ENCODE measurements at regions not wholly inside any gene's neighbourhood (a gene's known extent, or its start where the extent isn't known, plus 50 kb on each side); places are given as distances from the start of the nearest gene placed in this dataset.

DNA sequence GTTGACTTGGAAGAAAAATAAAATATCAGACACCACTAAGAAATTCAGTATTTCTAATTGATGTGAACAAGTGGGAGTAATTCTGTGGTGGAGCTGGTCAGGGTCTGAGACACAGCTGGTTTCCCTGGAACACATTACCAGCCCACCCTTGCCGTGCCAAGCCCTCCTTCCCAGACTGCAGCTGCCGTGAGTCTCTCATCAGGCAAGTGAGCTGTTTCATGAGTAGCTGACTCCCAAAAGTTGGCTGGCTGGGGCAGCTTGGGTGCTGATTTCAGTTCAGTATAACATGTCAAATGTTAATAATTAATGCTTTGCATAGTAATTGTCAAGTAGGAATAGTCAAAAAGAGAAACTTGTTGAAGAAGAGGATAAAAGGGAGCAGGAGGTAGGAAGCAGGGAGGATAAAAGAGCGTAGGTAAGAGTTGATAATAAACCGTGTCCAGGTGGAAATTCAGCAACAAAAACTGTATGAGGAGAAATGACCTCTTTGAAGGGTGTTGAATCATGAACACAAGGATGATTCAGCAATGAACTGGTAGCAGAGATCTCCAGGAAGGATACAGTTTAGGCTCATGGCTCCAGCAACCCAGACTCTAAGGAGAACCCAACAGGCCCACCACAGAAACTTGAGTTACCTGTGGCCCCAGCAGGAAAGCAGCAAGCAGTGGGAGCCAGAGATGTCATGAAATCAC is 110.9 kb upstream of the SSTR4 start:
- DNase-seq, result no peak

DNA sequence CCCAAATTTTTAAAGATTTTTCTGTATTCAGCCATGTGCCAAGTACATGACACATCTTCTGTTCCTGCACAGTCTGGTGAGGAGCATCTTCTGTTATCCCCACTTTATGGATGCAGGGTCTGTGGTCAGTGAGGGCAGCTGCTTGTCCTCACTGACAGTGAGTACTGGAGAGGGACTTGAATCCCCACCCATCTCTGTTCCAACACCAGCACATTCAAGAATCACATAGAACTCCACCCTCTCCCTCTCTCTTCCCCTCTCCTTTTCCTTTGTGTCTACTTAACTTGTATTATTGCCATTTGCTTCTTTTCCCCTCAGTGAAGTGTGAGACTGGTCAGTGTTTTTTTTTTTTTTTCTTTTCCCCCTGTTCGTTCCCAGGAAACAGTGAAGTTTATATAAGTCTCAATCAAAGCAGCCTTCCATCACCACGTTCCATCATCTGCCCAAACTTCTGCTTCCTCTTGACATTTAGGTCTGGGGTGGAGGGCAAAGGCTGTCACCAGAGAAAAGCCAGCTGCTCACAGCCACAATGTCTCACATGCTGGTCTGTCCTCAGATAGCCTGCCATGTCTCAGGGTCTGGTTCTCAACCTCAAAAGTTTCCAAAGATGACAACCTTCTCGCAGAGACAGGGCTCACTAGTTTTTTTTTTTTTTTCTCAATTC is 110.0 kb upstream of the SSTR4 start:
- DNase-seq, result no peak

DNA sequence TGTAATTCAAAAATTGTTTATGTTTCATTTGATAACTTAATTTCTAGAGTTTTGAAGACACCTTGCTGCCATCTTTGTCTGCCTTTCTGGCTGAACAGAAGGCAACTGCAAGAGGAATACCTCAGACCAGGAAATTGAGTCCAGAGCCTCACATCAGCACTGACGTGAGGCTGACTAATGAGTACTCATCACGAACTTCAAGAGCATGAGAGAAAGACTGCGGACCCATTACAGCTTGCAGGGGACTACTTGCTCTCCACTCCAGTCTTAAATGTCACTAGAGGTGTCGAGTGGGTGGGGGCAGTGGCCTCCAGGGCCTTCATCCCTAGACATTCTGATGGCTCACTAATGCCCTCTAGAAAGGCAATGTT is 109.5 kb upstream of the SSTR4 start:
- no peak for DNase-seq

DNA sequence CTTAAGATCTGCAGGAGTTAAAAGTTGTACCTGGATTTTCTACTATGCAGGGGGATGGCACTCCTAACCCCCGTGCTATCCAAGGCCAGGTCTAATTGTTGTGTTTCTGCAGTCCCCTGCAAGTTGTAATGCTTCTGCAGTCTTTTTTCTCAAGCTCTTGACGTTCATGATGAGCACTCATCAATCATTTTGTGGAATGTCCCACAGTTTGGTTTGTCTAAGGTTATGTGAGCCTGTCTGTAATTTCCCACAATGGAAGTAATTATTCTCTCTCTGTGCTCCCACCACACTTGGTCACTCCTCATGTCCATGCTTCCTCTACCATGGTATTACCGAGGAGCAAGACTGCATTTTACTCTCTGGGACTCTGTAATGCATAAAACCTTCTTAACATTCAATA is 107.6 kb upstream of the SSTR4 start:
- no peak for DNase-seq

DNA sequence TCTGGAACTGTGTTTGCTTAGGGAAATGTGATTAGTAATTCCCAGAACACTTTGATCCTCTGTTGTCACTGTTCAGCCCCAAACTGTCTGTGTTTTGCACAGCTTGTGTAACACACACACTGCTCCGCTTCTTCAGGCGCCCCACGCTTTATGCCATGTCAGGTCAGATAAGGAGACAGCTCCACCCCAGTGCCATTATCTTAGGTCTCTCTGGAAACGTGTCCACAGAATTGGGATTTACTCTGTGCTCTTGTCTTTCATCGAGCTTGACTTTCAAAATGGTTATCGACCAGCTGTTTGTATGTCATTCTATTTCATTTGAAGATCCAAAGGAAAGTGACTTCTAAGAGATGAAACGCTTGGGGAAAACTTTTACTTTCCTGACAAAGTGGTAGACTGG is 106.4 kb upstream of the SSTR4 start:
- DNase-seq, result no peak

DNA sequence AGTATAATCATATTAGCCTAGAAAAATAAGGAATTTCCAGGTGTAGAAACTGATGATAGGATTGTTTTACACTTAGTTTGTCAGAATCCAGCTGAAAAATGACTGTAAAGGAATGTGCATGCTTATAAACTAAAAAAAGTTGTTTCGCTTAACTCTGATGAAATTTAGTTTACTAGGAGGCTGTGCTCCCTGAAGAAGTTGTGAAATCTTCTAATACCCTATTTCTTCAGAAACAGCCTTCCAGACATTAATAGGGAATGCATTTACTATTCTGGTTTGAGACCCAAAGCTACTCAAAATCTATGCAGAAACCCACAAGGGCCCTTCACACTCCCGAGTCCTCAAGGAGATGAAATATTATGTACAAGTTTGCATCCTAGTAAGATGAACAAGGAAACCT is 105.5 kb upstream of the SSTR4 start:
- no peak for DNase-seq

GRCh38 chr20:22931653-22932608 is 103.2 kb upstream of the SSTR4 start:
- DNase-seq, result no peak

GRCh38 chr20:22939181-22939580 is 95.9 kb upstream of the SSTR4 start:
- no peak for DNase-seq

DNA sequence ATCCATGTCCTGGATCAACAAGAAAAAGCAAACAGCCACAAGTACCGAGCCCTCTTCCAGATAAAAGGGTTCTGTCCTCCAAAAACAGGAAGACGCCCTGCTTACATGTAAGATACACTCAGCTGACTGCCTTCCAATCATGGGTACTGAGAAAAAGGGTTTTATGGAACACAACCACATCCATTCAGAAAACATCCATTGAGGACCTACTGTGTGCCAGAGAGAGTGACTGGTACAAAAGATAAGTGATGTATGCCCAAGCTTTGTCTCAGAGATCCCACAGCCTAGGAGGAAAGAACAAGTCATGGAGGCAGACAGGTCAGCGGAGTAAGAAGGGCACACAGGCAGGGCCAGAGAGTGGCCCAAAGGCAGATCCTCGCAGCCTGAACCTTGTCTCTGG is 94.8 kb upstream of the SSTR4 start:
- DNase-seq, result no peak

DNA sequence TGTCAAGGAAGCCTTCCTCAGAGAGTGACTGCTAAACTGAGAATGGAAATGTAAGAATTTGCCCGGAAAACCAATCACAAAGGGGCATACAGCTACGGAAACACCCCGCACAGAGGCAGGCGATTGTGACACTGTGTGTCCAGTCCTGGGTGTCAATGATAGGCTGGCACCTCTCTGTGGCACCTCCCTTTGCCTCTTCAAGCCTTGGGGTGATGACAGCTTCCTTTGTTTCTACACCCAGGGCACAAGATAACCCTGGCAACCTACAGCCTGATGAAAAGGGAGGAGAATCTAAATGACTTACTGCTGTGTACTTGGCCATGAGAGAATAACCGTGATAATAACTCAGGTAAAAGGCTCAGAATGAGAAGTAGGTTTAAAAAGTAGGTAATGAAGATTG is 93.6 kb upstream of the SSTR4 start:
- no peak for DNase-seq

DNA sequence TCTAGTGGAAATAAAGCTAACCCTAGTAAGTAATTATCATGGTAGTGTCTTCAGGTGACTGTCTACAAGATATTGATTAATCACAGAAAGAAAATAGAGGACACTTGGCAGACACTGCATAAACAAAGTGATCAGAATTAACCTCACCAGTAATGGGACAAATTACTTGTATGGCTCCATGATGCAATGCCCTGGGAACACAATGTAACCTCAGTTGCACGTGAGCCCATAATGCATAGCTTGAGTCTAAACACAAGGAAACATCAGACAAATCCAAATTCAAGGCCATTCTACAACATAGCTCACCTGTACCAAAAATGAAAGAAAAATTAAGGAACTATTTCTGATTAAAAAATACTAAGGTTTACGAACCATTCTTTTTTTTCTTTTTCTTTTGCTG is 92.4 kb upstream of the SSTR4 start:
- DNase-seq, result no peak

DNA sequence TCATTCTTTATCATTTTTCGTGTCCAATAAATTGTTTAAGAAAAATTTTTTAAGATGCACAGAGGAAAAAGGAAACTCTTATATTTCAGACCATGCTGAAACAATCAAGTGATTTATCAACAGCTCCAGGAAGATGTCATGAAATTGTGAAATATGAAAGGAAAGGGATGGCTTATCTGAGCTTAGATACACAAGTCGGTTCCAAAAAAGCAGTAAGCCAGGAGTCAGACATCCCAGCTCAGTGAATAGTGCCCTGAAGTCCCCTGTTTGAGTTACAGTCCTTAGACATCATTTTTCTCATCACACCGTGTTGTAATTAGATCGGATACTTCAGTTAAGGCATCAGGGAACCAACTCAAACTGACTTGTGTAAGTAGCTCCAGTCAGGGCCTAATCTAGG is 91.0 kb upstream of the SSTR4 start:
- DNase-seq, result no peak

DNA sequence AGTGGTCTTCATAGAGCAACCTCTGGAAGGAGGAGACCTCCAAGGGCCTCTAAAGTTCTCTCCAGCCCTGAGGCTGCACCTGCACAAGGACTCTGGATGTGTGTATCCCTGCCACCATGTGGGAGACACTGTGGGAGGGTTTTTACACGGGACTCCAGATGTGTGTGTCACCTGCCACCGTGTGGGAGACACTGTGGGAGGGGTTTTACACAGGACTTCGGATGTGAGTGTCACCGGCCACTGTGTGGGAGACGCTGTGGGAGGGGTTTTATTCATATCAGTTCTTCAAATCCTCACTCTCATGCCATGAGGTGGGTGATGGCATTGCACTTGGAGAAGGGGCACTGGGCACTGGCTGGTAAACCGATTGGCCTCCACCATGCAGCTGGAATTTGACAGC is 90.2 kb upstream of the SSTR4 start:
- no peak for DNase-seq

DNA sequence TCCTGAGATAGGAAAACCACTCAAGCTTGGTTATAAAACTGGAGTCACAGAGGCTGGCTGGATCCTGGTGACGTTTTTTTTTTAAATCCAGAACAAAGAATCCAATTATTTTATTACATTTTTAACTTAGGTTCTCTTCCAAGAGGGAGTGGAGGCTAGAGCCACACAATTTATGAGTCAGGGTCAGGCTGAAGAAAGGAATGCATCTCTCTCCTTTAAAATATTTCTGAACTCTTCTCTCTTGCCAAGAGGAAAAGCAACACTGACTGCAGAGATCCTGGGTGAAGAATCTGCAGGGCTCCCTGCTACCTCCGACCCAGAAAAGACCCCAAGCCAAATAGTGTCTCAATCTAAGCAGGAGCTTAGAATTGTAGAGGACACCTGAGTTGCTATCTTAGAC is 88.5 kb upstream of the SSTR4 start:
- no peak for DNase-seq

DNA sequence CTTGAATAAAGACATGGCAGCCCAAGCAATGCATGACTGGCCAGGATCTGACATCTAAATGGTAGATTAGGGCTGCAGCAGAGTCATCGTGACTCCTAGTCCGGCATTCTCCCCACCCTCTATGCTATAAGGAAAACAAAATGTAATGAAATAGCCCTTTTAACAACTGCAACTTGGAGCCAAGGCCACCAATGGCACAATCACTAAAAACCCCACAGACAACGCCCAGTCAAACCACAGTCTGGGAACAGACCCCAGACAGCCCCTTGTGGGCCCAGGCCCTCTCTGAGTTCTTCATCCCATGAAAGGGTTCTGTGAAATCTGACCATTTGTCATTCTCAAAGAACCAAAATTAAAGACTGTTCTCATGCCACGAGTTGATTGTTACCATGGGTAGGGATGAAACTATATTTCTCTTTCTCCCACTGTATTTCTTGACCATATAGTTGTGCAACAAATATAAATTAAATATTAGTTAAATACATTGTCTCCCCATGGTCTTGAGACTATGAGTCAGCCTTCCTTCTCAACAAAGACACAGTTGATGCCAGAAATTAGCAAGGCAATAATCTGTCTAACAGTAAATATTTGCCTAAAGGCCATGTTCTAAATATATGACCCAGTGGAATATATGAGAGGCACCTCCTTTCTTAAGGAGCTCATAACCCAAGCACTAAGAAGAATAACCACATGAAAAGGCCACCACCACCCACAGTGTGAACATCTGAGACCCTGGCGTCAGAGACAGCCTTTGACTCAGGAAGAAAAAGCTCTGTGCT is 85.6 kb upstream of the SSTR4 start:
- DNase-seq, result no peak

- no peak for DNase-seq
Observed at GRCh38 chr20:22951966-22952365, 83.1 kb upstream of the SSTR4 start.

DNA sequence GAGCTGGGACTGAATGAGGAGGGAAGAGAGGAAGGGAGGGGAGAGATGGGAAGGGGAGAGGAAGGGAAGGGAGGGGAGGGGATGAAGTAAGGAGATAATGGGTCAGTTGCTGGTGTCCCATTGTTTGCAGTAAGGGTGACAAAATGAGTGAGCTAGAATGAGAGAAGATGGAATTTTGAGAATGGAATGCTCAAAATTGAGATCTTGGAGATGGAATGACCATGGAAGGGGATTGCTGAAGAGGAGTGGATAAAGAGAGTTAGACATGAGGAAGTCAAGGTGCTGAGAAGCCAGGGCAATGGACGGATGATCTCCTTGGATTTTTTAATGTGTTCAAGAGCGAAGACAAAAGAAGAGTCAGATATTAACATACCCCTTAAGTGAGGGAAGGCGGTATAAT is 80.5 kb upstream of the SSTR4 start:
- DNase-seq, result no peak

- DNase-seq, result no peak
Observed at GRCh38 chr20:22958390-22958789, 76.7 kb upstream of the SSTR4 start.

DNA sequence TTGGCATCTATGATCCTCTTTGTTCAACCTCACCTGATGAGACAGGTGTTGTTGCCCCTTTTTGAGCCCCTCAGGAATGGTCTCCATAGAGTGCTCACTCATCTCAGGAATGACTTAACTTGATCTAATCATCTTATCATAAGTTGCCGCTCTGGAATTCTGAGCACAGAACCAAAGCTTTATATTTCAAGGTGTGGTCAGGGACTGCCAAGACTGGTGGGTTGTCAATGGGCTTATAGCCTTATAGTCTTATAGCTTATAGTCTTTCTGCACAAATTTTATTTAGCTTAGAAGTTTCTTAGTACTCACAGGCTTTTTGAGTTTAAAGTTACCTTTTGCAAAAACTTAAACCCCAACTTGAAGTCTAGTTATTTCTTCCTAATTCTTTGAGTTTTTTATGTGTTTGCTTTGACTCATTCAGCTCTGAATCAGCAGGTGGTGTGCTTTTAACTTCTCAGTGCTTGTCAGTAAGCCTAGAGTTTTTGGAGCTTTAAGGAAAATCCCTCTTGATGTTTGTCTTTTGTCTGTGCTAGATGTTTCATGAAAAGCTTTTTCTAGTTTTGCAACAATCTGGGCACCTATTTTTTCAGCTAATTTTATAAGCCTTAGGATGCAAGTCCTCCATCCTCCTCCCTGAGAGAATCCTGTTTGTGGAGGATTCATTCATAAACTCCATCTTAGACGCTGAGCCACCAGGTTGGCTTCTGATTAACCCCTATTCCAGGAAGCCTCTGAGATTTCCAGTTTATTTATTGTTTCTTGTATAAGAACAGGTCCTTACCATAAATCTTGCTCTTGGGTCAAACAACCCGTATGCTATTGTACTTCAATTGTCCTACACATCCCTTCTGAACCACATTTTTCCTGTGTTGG is 72.3 kb upstream of the SSTR4 start:
- no peak for DNase-seq

GRCh38 chr20:22963581-22963980 is 71.5 kb upstream of the SSTR4 start:
- DNase-seq, result no peak

- DNase-seq, result no peak
Observed at GRCh38 chr20:22966787-22967464, 68.2 kb upstream of the SSTR4 start.
